Trophoblast cell (in vitro differentiated cells and primary cell): ENCODE measurements at regions not wholly inside any gene's neighbourhood (a gene's known extent, or its start where the extent isn't known, plus 50 kb on each side); places are given as distances from the start of the nearest gene placed in this dataset.

ENCODE experiments used
- DNase-seq, 2 donors: peaks; one replicate each; pipeline ENCODE4 v3.0.0-alpha.2; 2016
- H2AFZ ChIP-seq: 2 replicates; pipeline ENCODE4 v1.6.1; 2013; ENCODE audit warnings: low read length, moderate library complexity, mild to moderate bottlenecking; ENCODE audit not compliant: insufficient read depth, poor library complexity
- H2AK5ac ChIP-seq: 2 replicates; pipeline ENCODE4 v1.6.1; 2013; ENCODE audit warnings: mild to moderate bottlenecking, low read length
- H2BK120ac ChIP-seq: 2 replicates; pipeline ENCODE4 v1.6.1; 2013; ENCODE audit warnings: low read length, mild to moderate bottlenecking, moderate library complexity; ENCODE audit not compliant: insufficient read depth, poor library complexity
- H2BK12ac ChIP-seq: 2 replicates; pipeline ENCODE4 v1.6.1; 2013; ENCODE audit warnings: mild to moderate bottlenecking, low read length, moderate library complexity
- H2BK5ac ChIP-seq: 2 replicates; pipeline ENCODE4 v1.6.1; 2013; ENCODE audit warnings: low read length, low read depth, moderate library complexity, mild to moderate bottlenecking; ENCODE audit not compliant: poor library complexity
- H3K14ac ChIP-seq: 2 replicates; pipeline ENCODE4 v1.6.1; 2013; ENCODE audit warnings: mild to moderate bottlenecking, low read length
- H3K18ac ChIP-seq: 2 replicates; pipeline ENCODE4 v1.6.1; 2013; ENCODE audit warnings: mild to moderate bottlenecking, low read length
- H3K23ac ChIP-seq: 2 replicates; pipeline ENCODE4 v1.6.1; 2013; ENCODE audit warnings: low read length
- H3K27ac ChIP-seq: 2 replicates; pipeline ENCODE4 v1.5.1; 2013; ENCODE audit warnings: low read depth, mild to moderate bottlenecking, inconsistent platforms, low read length, moderate library complexity
- H3K27me3 ChIP-seq: 2 replicates; pipeline ENCODE4 v1.6.1; 2013; ENCODE audit warnings: inconsistent platforms, mild to moderate bottlenecking, low read length, moderate library complexity; ENCODE audit not compliant: insufficient read depth
- H3K36me3 ChIP-seq, 2 experiments: 1 replicate in 1 of 2; 2 replicates in 1 of 2; pipeline ENCODE4 v1.6.1; 2013; ENCODE audit warnings: low read length in 2 of 2, mild to moderate bottlenecking in 2 of 2, moderate library complexity in 1 of 2; ENCODE audit not compliant: insufficient read depth in 2 of 2, control insufficient read depth in 1 of 2
- H3K4ac ChIP-seq: 2 replicates; pipeline ENCODE4 v1.6.1; 2013; ENCODE audit warnings: low read depth, mild to moderate bottlenecking, low read length, moderate library complexity
- H3K4me1 ChIP-seq, 2 experiments: 1 replicate in 1 of 2; 2 replicates in 1 of 2; pipeline ENCODE4 v1.6.1; 2013; ENCODE audit warnings: low read length in 2 of 2, mild to moderate bottlenecking in 2 of 2, moderate library complexity in 1 of 2; ENCODE audit not compliant: insufficient read depth in 2 of 2, control insufficient read depth in 1 of 2
- H3K4me2 ChIP-seq: 2 replicates; pipeline ENCODE4 v1.6.1; 2013; ENCODE audit warnings: inconsistent platforms, mild to moderate bottlenecking, low read length, moderate library complexity
- H3K4me3 ChIP-seq: 2 replicates; pipeline ENCODE4 v1.5.1; 2013; ENCODE audit warnings: mild to moderate bottlenecking, low read depth, low read length, inconsistent platforms
- H3K79me1 ChIP-seq: one replicate; pipeline ENCODE4 v1.6.1; 2013; ENCODE audit warnings: low read length
- H3K79me2 ChIP-seq: 2 replicates; pipeline ENCODE4 v1.6.1; 2013; ENCODE audit warnings: low read length, mild to moderate bottlenecking; ENCODE audit not compliant: control insufficient read depth, insufficient read depth, poor library complexity
- H3K9ac ChIP-seq: 2 replicates; pipeline ENCODE4 v1.6.1; 2013; ENCODE audit warnings: mild to moderate bottlenecking, low read length
- H3K9me3 ChIP-seq: 2 replicates; pipeline ENCODE4 v1.6.1; 2013; ENCODE audit warnings: low read depth, mild to moderate bottlenecking, control low read depth, inconsistent platforms, low read length; ENCODE audit not compliant: insufficient read depth
- H4K12ac ChIP-seq: 2 replicates; pipeline ENCODE4 v1.6.1; 2013; ENCODE audit warnings: low read depth, mild to moderate bottlenecking, low read length, moderate library complexity
- H4K8ac ChIP-seq: 2 replicates; pipeline ENCODE4 v1.6.1; 2013; ENCODE audit warnings: low read depth, mild to moderate bottlenecking, low read length, moderate library complexity
- H4K91ac ChIP-seq: one replicate; pipeline ENCODE4 v1.6.1; 2013; ENCODE audit warnings: low read depth, mild to moderate bottlenecking, low read length, moderate library complexity
- WGBS: extraction: QIAGEN DNeasy Blood & Tissue Kit; methylation state at CpG from one replicate; pipeline ENCODE4 v1.1.7; 2013; ENCODE audit warnings: missing lambda C conversion rate; ENCODE audit not compliant: insufficient read length, insufficient coverage; ENCODE audit errors: extremely low coverage; 5-methylcytosine and 5-hydroxymethylcytosine counted together

DNA sequence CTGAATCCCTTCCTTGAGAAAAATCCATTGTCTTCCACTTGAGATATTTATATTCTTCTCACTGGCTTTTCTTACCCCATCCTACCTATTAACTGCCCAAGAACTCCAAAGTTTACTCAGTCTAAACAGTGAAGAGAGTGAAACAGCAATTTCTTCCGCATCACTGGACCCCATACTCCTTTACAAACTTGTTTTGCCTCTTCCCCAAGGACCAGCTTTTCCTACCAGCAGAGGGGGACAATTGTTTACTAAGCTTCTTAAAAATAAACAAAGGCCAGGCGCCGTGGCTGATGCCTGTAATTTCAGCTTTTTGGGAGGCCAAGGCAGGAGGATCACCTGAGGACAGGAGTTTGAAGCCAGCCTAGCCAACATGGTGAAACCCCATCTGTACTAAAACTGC is 52.0 kb downstream of the LRATD1 start:
- no peak overlapping the region for H3K27ac ChIP-seq
- no peaks in the 10 kb centered on the region for H3K27me3 ChIP-seq
- no peak overlapping the region for H3K4me2 ChIP-seq
- no peak overlapping the region for H4K91ac ChIP-seq
- WGBS, result no CpG with 5 or more reads among the region's 3 CpGs
- H3K23ac ChIP-seq, result no peak overlapping the region
- no peaks in the 10 kb centered on the region for H3K4me1 ChIP-seq
- H3K79me1 ChIP-seq, result no peaks in the 10 kb centered on the region
- H4K12ac ChIP-seq, result no peak overlapping the region
- H2BK5ac ChIP-seq, result no peak overlapping the region
- H2BK12ac ChIP-seq, result no peak overlapping the region
- no peak overlapping the region for H2AK5ac ChIP-seq
- no peak overlapping the region for H3K4ac ChIP-seq
- H2AFZ ChIP-seq, result no peak overlapping the region
- H3K18ac ChIP-seq, result no peak overlapping the region
- H3K79me2 ChIP-seq, result no peaks in the 10 kb centered on the region
- H3K4me3 ChIP-seq, result no peak overlapping the region
- no peak overlapping the region for H3K14ac ChIP-seq
- no peak overlapping the region for H4K8ac ChIP-seq
- H2BK120ac ChIP-seq, result no peak overlapping the region
- H3K9me3 ChIP-seq, result no peaks in the 10 kb centered on the region
- no peak overlapping the region for H3K9ac ChIP-seq
- no peak for DNase-seq
- H3K36me3 ChIP-seq, result no peaks in the 10 kb centered on the region

DNA sequence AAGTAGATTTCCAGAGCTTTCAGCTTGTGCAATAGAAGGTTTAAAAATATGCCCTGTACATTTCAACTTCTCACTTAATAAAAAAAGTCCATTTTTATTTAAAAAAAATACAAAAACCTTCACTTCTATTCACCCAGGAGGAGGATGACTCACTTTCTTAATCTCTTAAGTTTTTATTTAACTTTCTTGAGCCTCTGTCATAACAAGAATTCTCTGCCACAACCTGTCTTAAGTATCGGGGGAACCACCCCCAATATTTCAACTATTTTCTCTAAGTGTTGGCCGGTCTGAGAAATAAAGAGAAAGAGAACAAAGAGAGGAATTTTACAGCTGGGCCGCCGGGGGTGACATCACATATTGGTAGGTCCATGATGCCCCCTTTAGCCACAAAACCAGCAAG is 58.4 kb downstream of the LRATD1 start:
- H3K27me3 ChIP-seq, result no peaks in the 10 kb centered on the region
- H3K4me1 ChIP-seq, result no peaks in the 10 kb centered on the region
- H3K23ac ChIP-seq, result no peak overlapping the region
- H3K14ac ChIP-seq, result no peak overlapping the region
- no peak overlapping the region for H4K8ac ChIP-seq
- no peaks in the 10 kb centered on the region for H3K36me3 ChIP-seq
- no peak overlapping the region for H3K4ac ChIP-seq
- H2AFZ ChIP-seq, result no peak overlapping the region
- no peak overlapping the region for H4K91ac ChIP-seq
- no peak overlapping the region for H3K4me2 ChIP-seq
- H2BK12ac ChIP-seq, result no peak overlapping the region
- H2AK5ac ChIP-seq, result no peak overlapping the region
- no peak overlapping the region for H3K4me3 ChIP-seq
- H3K18ac ChIP-seq, result no peak overlapping the region
- H3K9ac ChIP-seq, result no peak overlapping the region
- WGBS, result no CpG with 5 or more reads among the region's 4 CpGs
- no peak overlapping the region for H3K27ac ChIP-seq
- H2BK5ac ChIP-seq, result no peak overlapping the region
- no peak for DNase-seq
- no peaks in the 10 kb centered on the region for H3K79me2 ChIP-seq
- no peak overlapping the region for H2BK120ac ChIP-seq
- no peaks in the 10 kb centered on the region for H3K9me3 ChIP-seq
- no peaks in the 10 kb centered on the region for H3K79me1 ChIP-seq
- H4K12ac ChIP-seq, result no peak overlapping the region

DNA sequence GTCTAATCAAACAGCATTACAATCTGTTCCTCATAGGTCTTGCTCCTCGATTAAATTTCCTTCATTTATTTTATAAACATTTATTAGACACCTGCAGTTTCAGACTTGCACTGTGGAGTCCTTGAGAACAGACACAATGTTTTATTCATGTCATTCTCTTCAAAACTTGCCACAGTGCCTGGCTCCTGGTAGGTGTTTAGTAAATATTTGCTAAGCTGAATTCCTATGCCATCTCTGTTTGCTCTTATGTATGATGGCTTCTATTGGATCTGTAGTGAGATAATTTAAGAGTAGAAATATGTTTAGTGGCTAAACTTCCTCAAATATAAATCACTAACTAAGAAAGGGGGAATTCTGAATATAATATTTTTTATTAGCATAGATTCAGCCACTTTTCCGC is 61.4 kb downstream of the LRATD1 start:
- DNase-seq, result no peak
- no peak overlapping the region for H2AFZ ChIP-seq
- no peaks in the 10 kb centered on the region for H3K4me1 ChIP-seq
- H3K9me3 ChIP-seq, result no peaks in the 10 kb centered on the region
- no peak overlapping the region for H3K4me2 ChIP-seq
- no peak overlapping the region for H3K14ac ChIP-seq
- H2AK5ac ChIP-seq, result no peak overlapping the region
- H3K4ac ChIP-seq, result no peak overlapping the region
- no peak overlapping the region for H3K9ac ChIP-seq
- no peak overlapping the region for H4K91ac ChIP-seq
- no peaks in the 10 kb centered on the region for H3K79me1 ChIP-seq
- no peaks in the 10 kb centered on the region for H3K79me2 ChIP-seq
- H3K23ac ChIP-seq, result no peak overlapping the region
- no CpG with 5 or more reads among the region's 2 CpGs for WGBS
- H4K12ac ChIP-seq, result no peak overlapping the region
- H2BK5ac ChIP-seq, result no peak overlapping the region
- no peak overlapping the region for H2BK120ac ChIP-seq
- no peak overlapping the region for H2BK12ac ChIP-seq
- H3K36me3 ChIP-seq, result no peaks in the 10 kb centered on the region
- no peaks in the 10 kb centered on the region for H3K27me3 ChIP-seq
- no peak overlapping the region for H3K4me3 ChIP-seq
- no peak overlapping the region for H4K8ac ChIP-seq
- H3K18ac ChIP-seq, result no peak overlapping the region
- no peak overlapping the region for H3K27ac ChIP-seq

DNA sequence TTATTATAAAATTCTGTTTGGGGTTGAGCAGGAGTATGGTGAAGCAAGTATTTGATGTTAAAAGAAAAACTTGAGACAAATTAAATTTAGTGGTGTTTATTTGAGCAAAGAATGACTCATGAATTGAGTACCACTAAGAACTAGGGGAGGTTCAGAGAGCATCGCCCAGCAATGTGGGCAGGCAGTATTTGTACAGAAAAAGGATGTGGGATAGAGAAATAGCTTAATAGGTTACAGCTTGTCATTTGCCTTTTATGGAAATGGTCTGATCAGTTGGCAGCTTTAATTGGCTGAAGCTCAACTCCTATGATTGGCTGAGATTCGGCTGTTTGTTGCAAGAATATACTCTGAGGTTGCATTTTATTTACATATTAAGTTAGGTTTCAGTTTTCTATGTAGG is 68.2 kb downstream of the LRATD1 start:
- no peak overlapping the region for H4K91ac ChIP-seq
- no peak overlapping the region for H3K14ac ChIP-seq
- no peaks in the 10 kb centered on the region for H3K36me3 ChIP-seq
- H3K9me3 ChIP-seq, result no peaks in the 10 kb centered on the region
- H2BK5ac ChIP-seq, result no peak overlapping the region
- H3K27ac ChIP-seq, result no peak overlapping the region
- no CpG with 5 or more reads among the region's 2 CpGs for WGBS
- H2BK12ac ChIP-seq, result no peak overlapping the region
- no peak overlapping the region for H3K4ac ChIP-seq
- H4K8ac ChIP-seq, result no peak overlapping the region
- no peak overlapping the region for H2BK120ac ChIP-seq
- H3K4me2 ChIP-seq, result no peak overlapping the region
- H3K4me3 ChIP-seq, result no peak overlapping the region
- H3K18ac ChIP-seq, result no peak overlapping the region
- no peak overlapping the region for H2AK5ac ChIP-seq
- H4K12ac ChIP-seq, result no peak overlapping the region
- no peak for DNase-seq
- no peaks in the 10 kb centered on the region for H3K79me1 ChIP-seq
- no peak overlapping the region for H2AFZ ChIP-seq
- no peaks in the 10 kb centered on the region for H3K4me1 ChIP-seq
- H3K9ac ChIP-seq, result no peak overlapping the region
- H3K79me2 ChIP-seq, result no peaks in the 10 kb centered on the region
- no peaks in the 10 kb centered on the region for H3K27me3 ChIP-seq
- no peak overlapping the region for H3K23ac ChIP-seq
